COLO668 (cell line): ENCODE measurements at regions not wholly inside any gene's neighbourhood (a gene's known extent, or its start where the extent isn't known, plus 50 kb on each side); places are given as distances from the start of the nearest gene placed in this dataset.
"Not testable (repeated sequence)": the region's sequence is repeated elsewhere in the genome, so short reads cannot be mapped to it uniquely, and the experiment has no call there.

Experiments
- DNase-seq: peaks from one replicate; lab custom pipeline; 2025; ENCODE audit not compliant: unreplicated experiment; lab: John Stamatoyannopoulos, UW

- DNase-seq = not testable (repeated sequence)
Measured at GRCh38 chr1:166784646-166785045, 54.6 kb upstream of the POGK start.

GRCh38 chr1:166785987-166786386 is 53.3 kb upstream of the POGK start:
- no peak for DNase-seq

GRCh38 chr1:166789286-166789685 is 50.0 kb upstream of the POGK start:
- no peak for DNase-seq
